Testis (tissue), 2 donors: ENCODE measurements at regions not wholly inside any gene's neighbourhood (a gene's known extent, or its start where the extent isn't known, plus 50 kb on each side); places are given as distances from the start of the nearest gene placed in this dataset.

Source experiments
- DNase-seq: peaks from one replicate; pipeline ENCODE4 v3.0.0-alpha.2; 2019
- H3K27ac ChIP-seq, 2 donors: fragments of 200-600 bp; sonication (generic); one replicate each; pipeline ENCODE4 v1.5.1; 2019
- H3K27me3 ChIP-seq: fragments of 200-600 bp; sonication (generic); one replicate; pipeline ENCODE4 v1.5.1; 2019
- H3K36me3 ChIP-seq: fragments of 200-600 bp; sonication (generic); one replicate; pipeline ENCODE4 v1.5.1; 2017; ENCODE audit warnings: low read depth; ENCODE audit errors: missing control alignments
- H3K4me1 ChIP-seq: fragments of 200-600 bp; sonication (generic); one replicate; pipeline ENCODE4 v1.5.1; 2019
- H3K4me3 ChIP-seq, 2 donors: fragments of 200-600 bp; sonication (generic); one replicate each; pipeline ENCODE4 v1.5.1; 2017 to 2019
- H3K9me3 ChIP-seq: fragments of 200-600 bp; sonication (generic); one replicate; pipeline ENCODE4 v1.5.1; 2017
- POLR2A ChIP-seq: fragments of 450-650 bp; IDR thresholded peaks from one replicate; pipeline ENCODE4 v1.6.1; 2017; ENCODE audit warnings: antibody characterized with exemption, mild to moderate bottlenecking, moderate library complexity
- WGBS, 2 donors: methylation state at CpG; one replicate each; pipeline ENCODE4 v1.1.5; 2018; 5-methylcytosine and 5-hydroxymethylcytosine counted together
- intact Hi-C: fragments of 100-400 bp; cut with DNase I; formaldehyde crosslinking; loops from one replicate; pipeline ENCODE4 v1.15.1; 2023; ENCODE audit warnings: low total_unique reads
- TF ChIP-seq, protein P1 (sequence below), 3 experiments: fragments of 450-650 bp in 2 of 3; fragments of 200-600 bp in 1 of 3; sonication (generic) in 1 of 3; IDR thresholded peaks; one replicate each; pipeline ENCODE4 v1.5.1; 2016 to 2019; ENCODE audit warnings: antibody characterized with exemption in 3 of 3, mild to moderate bottlenecking in 2 of 3, moderate library complexity in 1 of 3

DNA sequence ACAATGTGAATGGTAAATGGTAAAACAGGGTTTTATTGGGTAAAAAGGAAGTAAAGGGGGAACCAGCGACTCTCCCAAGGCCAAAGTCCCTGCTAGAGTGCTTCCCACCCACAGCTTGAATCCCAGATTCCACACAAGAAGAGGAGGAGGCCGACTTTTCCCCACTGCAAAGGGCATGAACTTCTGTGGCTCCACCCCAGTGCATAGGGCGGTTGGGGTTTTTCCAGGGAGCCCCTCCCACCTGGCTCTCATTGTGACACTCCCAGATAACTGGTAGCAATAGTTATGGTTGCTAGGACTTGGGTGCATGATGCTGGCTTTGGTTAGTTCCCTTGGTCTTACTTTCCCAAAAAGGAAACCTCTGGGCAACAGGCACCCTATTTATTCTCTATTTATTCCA lies 666.0 kb upstream of the CA10 start:
- no peak for DNase-seq
- no peaks in the 10 kb centered on the region for H3K9me3 ChIP-seq
- no peak overlapping the region for H3K27ac ChIP-seq
- no peak overlapping the region for H3K4me3 ChIP-seq
- no peaks in the 10 kb centered on the region for H3K36me3 ChIP-seq
- TF ChIP-seq POLR2A, result no peak
- TF ChIP-seq, protein P1, sequence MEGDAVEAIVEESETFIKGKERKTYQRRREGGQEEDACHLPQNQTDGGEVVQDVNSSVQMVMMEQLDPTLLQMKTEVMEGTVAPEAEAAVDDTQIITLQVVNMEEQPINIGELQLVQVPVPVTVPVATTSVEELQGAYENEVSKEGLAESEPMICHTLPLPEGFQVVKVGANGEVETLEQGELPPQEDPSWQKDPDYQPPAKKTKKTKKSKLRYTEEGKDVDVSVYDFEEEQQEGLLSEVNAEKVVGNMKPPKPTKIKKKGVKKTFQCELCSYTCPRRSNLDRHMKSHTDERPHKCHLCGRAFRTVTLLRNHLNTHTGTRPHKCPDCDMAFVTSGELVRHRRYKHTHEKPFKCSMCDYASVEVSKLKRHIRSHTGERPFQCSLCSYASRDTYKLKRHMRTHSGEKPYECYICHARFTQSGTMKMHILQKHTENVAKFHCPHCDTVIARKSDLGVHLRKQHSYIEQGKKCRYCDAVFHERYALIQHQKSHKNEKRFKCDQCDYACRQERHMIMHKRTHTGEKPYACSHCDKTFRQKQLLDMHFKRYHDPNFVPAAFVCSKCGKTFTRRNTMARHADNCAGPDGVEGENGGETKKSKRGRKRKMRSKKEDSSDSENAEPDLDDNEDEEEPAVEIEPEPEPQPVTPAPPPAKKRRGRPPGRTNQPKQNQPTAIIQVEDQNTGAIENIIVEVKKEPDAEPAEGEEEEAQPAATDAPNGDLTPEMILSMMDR (IDR thresholded peaks at IDR 0.05), result no peak
- intact Hi-C loops, result no loop called here
- H3K27me3 ChIP-seq, result no peaks in the 10 kb centered on the region
- no peaks in the 10 kb centered on the region for H3K4me1 ChIP-seq
- WGBS, 2 donors, result 71 to 79% methylated on average over 3 of the region's 3 CpGs

DNA sequence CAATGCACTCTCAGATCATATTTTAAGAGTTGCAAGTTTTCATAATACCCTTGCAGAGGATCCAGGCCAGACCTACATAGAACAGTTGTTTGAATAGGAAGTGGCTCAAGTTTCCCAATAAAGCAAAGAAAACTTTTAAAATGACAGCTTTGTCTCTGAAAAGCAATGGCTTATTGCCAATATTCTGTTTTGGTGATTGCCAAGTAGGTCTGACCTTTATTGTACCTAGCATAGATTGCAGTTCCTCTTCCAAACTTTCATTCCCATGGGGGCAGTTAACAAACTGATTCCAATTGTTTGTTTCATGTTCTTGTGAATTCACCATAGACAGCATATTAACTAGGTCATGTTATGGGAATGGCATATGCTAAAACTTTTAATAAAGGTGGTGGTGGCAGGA lies 664.6 kb upstream of the CA10 start:
- Histone ChIP-seq H3K27ac (no peak overlapping the region), H3K4me1 (no peaks in the 10 kb centered on the region), H3K9me3 (no peaks in the 10 kb centered on the region), H3K36me3 (no peaks in the 10 kb centered on the region), H3K27me3 (no peaks in the 10 kb centered on the region), H3K4me3 (no peak overlapping the region)
- DNase-seq, result no peak
- no peak for TF ChIP-seq POLR2A
- TF ChIP-seq, protein P1 (IDR thresholded peaks at IDR 0.05), result no peak
- intact Hi-C loops, result no loop called here

DNA sequence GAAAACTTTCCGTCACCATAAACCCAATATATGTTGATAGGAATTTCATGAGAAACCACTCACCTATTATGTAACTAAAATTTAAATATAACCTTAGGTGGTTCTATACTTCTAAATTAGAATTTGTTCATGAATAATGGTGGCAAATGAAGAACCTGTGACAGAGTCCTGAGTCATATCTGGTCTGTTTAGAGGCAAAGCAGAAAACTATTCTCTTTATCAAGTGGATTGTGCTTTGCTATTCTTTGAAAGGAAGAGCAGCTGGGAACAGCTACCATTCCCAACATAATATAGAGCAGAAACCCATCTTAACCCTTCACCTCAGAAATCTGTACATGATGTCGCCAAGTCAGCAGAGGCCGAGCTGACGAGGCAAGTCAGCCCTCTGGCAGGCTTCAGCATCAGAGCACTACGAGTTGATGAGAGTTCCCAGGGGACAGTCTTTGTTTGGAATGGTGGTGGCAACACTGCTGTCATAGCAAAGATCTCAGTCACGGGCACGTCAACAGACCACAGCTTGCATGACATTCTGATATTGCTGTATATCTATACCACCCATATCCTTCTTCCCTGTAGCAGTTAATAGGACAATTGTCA lies 631.9 kb upstream of the CA10 start:
- intact Hi-C loops, result no loop called here
- Histone ChIP-seq H3K4me3 (no peak overlapping the region), H3K27me3 (no peaks in the 10 kb centered on the region), H3K36me3 (no peaks in the 10 kb centered on the region), H3K27ac (no peak overlapping the region), H3K4me1 (no peaks in the 10 kb centered on the region), H3K9me3 (no peaks in the 10 kb centered on the region)
- WGBS, 2 donors, result 83 to 94% methylated on average over 7 of the region's 7 CpGs
- no peak for DNase-seq
- no peak for TF ChIP-seq POLR2A
- TF ChIP-seq, protein P1 (IDR thresholded peaks at IDR 0.05), result no peak

DNA sequence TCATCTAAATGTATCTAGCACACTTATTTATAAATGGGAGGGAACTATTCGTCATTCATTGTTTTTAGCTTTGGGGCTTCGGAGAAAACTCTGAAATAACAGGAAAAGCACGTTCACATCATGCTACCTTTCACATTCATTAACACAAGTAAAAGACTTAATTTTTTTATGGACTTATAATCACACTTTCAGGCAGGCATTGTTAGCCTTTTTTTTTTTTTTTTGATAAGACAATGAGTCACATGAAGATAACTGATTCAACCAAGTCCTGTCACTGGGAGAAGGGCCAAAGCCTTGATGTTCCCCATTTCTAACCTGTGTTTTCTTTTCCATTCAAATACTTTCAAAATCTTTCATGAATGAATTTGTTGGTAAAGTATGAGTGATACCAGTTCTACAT lies 631.3 kb upstream of the CA10 start:
- DNase-seq, result no peak
- intact Hi-C loops, result no loop called here
- no peak for TF ChIP-seq POLR2A
- TF ChIP-seq, protein P1 (IDR thresholded peaks at IDR 0.05), result no peak
- Histone ChIP-seq H3K27ac (no peak overlapping the region), H3K4me3 (no peak overlapping the region), H3K4me1 (no peaks in the 10 kb centered on the region), H3K27me3 (no peaks in the 10 kb centered on the region), H3K9me3 (no peaks in the 10 kb centered on the region), H3K36me3 (no peaks in the 10 kb centered on the region)
- 52 to 57% methylated on average over 3 of the region's 3 CpGs for WGBS, 2 donors

DNA sequence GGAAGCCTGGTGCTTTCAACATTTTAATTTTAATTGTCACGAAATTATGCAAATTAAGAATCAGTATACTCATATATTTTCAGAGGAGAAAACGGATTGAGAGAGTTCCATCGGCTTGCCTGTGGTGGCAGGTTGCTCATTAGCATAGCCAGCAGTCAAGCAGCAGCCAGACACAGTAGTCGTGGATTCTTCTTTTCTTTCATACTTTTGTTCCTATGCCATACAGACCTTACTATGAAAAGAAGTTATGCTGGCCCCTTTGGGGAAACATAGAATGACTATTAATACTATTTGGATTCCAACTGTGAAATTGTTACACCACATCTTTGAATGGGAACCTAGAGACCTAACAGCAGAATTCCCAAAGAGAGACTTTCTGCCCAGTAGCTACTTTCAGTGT lies 617.7 kb upstream of the CA10 start:
- no peak overlapping the region for H3K27ac ChIP-seq
- intact Hi-C loops, result no loop called here
- 68 to 82% methylated on average over 4 of the region's 4 CpGs for WGBS, 2 donors

More for the DNA sequence above, 617.7 kb upstream of the CA10 start:
- Histone ChIP-seq H3K36me3 (no peaks in the 10 kb centered on the region), H3K27me3 (no peaks in the 10 kb centered on the region), H3K4me3 (no peak overlapping the region), H3K4me1 (no peaks in the 10 kb centered on the region), H3K9me3 (no peaks in the 10 kb centered on the region)
- TF ChIP-seq POLR2A, result no peak
- TF ChIP-seq, protein P1 (IDR thresholded peaks at IDR 0.05), result no peak
- no peak for DNase-seq
